ENCODE measurements at regions not wholly inside any gene's neighbourhood (a gene's known extent, or its start where the extent isn't known, plus 50 kb on each side); places are given as distances from the start of the nearest gene placed in this dataset.

- ATAC-seq (no peak), DNase-seq (ENCODE audit: low read depth, low spot score) (no peak)
- ChIA-PET CTCF (no interaction called here), POLR2A (no interaction called here)
- Histone ChIP-seq H3K27ac (ENCODE audit: low read length) (no peak overlapping the region), H3K27me3 (ENCODE audit: control insufficient read depth, insufficient read depth, low read length) (peaks cover 2% of the 10 kb centered on the region; the same call in 1 of the 2 replicates), H3K4me1 (ENCODE audit: control insufficient read depth, insufficient read depth, low read length) (no peaks in the 10 kb centered on the region), H3K36me3 (ENCODE audit: control insufficient read depth, insufficient read depth, low read length) (no peaks in the 10 kb centered on the region), H3K9me3 (ENCODE audit: control insufficient read depth, insufficient read depth, low read depth, low read length) (no peaks in the 10 kb centered on the region), H3K4me3 (ENCODE audit: low read depth in 2 of 2, low read length in 2 of 2) (no peak overlapping the region)
- intact Hi-C loops (cut with micrococcal nuclease; ENCODE audit: unreplicated experiment), result no loop called here
- in situ Hi-C loops (cut with HindIII; ENCODE audit: low pct_unique_long_range_greater_than_20kb, low sequenced_read_pairs), result no loop called here
- TF ChIP-seq POLR2AphosphoS5 (IDR thresholded peaks at IDR 0.05; ENCODE audit: low read depth, low read length), result no peak
- no peak for TF ChIP-seq SIN3A (IDR thresholded peaks at IDR 0.05; ENCODE audit: borderline replicate concordance, insufficient read depth, low read depth, low read length)
- no peak for TF ChIP-seq TCF7L2 (IDR thresholded peaks at IDR 0.05; ENCODE audit: low read depth, low read length)
- TF ChIP-seq, protein P1, sequence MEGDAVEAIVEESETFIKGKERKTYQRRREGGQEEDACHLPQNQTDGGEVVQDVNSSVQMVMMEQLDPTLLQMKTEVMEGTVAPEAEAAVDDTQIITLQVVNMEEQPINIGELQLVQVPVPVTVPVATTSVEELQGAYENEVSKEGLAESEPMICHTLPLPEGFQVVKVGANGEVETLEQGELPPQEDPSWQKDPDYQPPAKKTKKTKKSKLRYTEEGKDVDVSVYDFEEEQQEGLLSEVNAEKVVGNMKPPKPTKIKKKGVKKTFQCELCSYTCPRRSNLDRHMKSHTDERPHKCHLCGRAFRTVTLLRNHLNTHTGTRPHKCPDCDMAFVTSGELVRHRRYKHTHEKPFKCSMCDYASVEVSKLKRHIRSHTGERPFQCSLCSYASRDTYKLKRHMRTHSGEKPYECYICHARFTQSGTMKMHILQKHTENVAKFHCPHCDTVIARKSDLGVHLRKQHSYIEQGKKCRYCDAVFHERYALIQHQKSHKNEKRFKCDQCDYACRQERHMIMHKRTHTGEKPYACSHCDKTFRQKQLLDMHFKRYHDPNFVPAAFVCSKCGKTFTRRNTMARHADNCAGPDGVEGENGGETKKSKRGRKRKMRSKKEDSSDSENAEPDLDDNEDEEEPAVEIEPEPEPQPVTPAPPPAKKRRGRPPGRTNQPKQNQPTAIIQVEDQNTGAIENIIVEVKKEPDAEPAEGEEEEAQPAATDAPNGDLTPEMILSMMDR (IDR thresholded peaks at IDR 0.05), result no peak
- TF ChIP-seq, protein P2, sequence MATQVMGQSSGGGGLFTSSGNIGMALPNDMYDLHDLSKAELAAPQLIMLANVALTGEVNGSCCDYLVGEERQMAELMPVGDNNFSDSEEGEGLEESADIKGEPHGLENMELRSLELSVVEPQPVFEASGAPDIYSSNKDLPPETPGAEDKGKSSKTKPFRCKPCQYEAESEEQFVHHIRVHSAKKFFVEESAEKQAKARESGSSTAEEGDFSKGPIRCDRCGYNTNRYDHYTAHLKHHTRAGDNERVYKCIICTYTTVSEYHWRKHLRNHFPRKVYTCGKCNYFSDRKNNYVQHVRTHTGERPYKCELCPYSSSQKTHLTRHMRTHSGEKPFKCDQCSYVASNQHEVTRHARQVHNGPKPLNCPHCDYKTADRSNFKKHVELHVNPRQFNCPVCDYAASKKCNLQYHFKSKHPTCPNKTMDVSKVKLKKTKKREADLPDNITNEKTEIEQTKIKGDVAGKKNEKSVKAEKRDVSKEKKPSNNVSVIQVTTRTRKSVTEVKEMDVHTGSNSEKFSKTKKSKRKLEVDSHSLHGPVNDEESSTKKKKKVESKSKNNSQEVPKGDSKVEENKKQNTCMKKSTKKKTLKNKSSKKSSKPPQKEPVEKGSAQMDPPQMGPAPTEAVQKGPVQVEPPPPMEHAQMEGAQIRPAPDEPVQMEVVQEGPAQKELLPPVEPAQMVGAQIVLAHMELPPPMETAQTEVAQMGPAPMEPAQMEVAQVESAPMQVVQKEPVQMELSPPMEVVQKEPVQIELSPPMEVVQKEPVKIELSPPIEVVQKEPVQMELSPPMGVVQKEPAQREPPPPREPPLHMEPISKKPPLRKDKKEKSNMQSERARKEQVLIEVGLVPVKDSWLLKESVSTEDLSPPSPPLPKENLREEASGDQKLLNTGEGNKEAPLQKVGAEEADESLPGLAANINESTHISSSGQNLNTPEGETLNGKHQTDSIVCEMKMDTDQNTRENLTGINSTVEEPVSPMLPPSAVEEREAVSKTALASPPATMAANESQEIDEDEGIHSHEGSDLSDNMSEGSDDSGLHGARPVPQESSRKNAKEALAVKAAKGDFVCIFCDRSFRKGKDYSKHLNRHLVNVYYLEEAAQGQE (IDR thresholded peaks at IDR 0.05; ENCODE audit: insufficient read depth in 1 of 2, low read depth in 2 of 2, low read length in 1 of 2), result no peak
- no TSS peak for BruUV-seq (replicated peaks)
These were observed 172.3 kb upstream of the IRX6 start for GRCh38 chr16:55151561-55152305.

DNA sequence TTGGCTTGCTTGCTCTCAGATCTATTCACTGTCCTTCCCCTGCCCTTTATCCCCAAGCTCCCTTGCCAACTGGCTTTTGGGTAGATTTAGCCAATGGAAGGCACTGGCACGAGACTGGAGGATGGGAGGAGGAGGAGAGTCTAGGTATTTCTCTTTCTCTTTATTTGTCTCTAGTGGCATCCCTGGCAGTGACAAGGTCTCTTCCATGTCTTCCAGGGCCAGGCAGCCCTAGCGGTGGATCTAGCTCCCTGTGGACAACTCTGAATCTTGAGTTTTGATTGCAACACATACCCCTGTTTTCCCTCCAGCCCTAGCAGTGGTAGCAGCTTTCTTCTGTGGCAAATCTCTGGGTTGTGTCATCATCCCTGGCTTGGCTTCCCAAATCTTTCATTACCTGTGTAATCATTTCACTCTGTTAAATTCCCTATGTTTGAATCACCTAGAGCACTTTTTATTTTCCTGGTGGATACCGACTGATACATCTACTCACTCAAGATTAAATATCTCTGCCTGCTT lies 171.1 kb upstream of the IRX6 start:
- CTCF ChIA-PET, result no interaction called here
- H3K4me3 ChIP-seq (ENCODE audit: low read depth in 2 of 2, low read length in 2 of 2), result no peak overlapping the region
- H3K4me1 ChIP-seq (ENCODE audit: control insufficient read depth, insufficient read depth, low read length), result no peaks in the 10 kb centered on the region
- no peak for DNase-seq (ENCODE audit: low read depth, low spot score)
- POLR2A ChIA-PET, result interaction anchor here (0.6 kb wide), 1 partner anchor 308 kb away, joined by 4 read pairs; no protein-coding TSS in a partner anchor
- TF ChIP-seq TCF7L2 (IDR thresholded peaks at IDR 0.05; ENCODE audit: low read depth, low read length) (no peak), SIN3A (IDR thresholded peaks at IDR 0.05; ENCODE audit: borderline replicate concordance, insufficient read depth, low read depth, low read length) (no peak)
- TF ChIP-seq, protein P2 (IDR thresholded peaks at IDR 0.05; ENCODE audit: insufficient read depth in 1 of 2, low read depth in 2 of 2, low read length in 1 of 2), result no peak
- intact Hi-C loops (cut with micrococcal nuclease; ENCODE audit: unreplicated experiment), result no loop called here
- BruUV-seq (replicated peaks), result no TSS peak
- no peaks in the 10 kb centered on the region for H3K9me3 ChIP-seq (ENCODE audit: control insufficient read depth, insufficient read depth, low read depth, low read length)
- no peak for ATAC-seq
- H3K27me3 ChIP-seq (ENCODE audit: control insufficient read depth, insufficient read depth, low read length), result peaks cover 2% of the 10 kb centered on the region; the same call in 1 of the 2 replicates
- H3K27ac ChIP-seq (ENCODE audit: low read length), result no peak overlapping the region
- in situ Hi-C loops (cut with HindIII; ENCODE audit: low pct_unique_long_range_greater_than_20kb, low sequenced_read_pairs), result no loop called here
- no peaks in the 10 kb centered on the region for H3K36me3 ChIP-seq (ENCODE audit: control insufficient read depth, insufficient read depth, low read length)

Data from Panc1 (cell line).